ENCODE measurements at regions not wholly inside any gene's neighbourhood (a gene's known extent, or its start where the extent isn't known, plus 50 kb on each side); places are given as distances from the start of the nearest gene placed in this dataset.

- no peak overlapping the region for H3K4me3 ChIP-seq (replicated peaks in 1 of 3; ENCODE audit: insufficient read depth in 1 of 3, low read depth in 2 of 3, low read length in 3 of 3)
- DNase-seq (ENCODE audit: low spot score): no peak
- no peaks in the 10 kb centered on the region for H3K36me3 ChIP-seq (replicated peaks in 1 of 2; ENCODE audit: control insufficient read depth in 1 of 2, insufficient read depth in 2 of 2, low read length in 2 of 2)
- no TSS peak for BruUV-seq (replicated peaks)
- H3K27me3 ChIP-seq (ENCODE audit: control insufficient read depth in 1 of 2, insufficient read depth in 2 of 2, low read length in 2 of 2): no peaks in the 10 kb centered on the region
- in situ Hi-C loops (cut with HindIII; ENCODE audit: extremely low pct_ligation_motif_present, low pct_unique_long_range_greater_than_20kb) (no loop called here), intact Hi-C loops (cut with micrococcal nuclease; ENCODE audit: unreplicated experiment) (no loop called here)
- ATAC-seq: peak; percentile 57
- H3K9me3 ChIP-seq (ENCODE audit: low read length): no peaks in the 10 kb centered on the region
- CTCF ChIA-PET (ENCODE audit: low intra/inter-chr PET ratio, low total read pairs): no interaction called here
- no peaks in the 10 kb centered on the region for H3K79me2 ChIP-seq (ENCODE audit: insufficient read depth, low read length)
- H4K20me1 ChIP-seq (ENCODE audit: insufficient read depth, low read length): no peaks in the 10 kb centered on the region
- WGBS (ENCODE audit: low lambda C conversion rate): 87% methylated on average over 8 of the region's 8 CpGs
- peak; percentile 21 for FAIRE-seq
- H2AFZ ChIP-seq (ENCODE audit: low read length): peak overlapping the region; percentile 2
- no peak overlapping the region for H3K4me2 ChIP-seq (ENCODE audit: low read depth, low read length)
- peaks cover 57% of the 10 kb centered on the region for H3K4me1 ChIP-seq (ENCODE audit: insufficient read depth, low read length)
- peak overlapping the region; percentile 0 for H3K27ac ChIP-seq (ENCODE audit: extremely low read length, insufficient read depth, low read length)
- H3K9ac ChIP-seq (ENCODE audit: insufficient read depth, low read depth, low read length): no peak overlapping the region
- POLR2A ChIA-PET: interaction anchor here (0.7 kb wide), 1 partner anchor 15 kb away, joined by 3 read pairs; no protein-coding TSS in a partner anchor
- TF ChIP-seq SMAD9 (CRISPR knock-in tag; IDR thresholded peaks at IDR 0.05) (no peak), HNF4G (IDR thresholded peaks at IDR 0.05; ENCODE audit: borderline replicate concordance, low read depth, low read length) (0 out of 2 replicates have a peak, but pooled peaks have one; percentile 36), HNF4G (CRISPR knock-in tag; IDR thresholded peaks at IDR 0.05; ENCODE audit: borderline replicate concordance, low read depth) (no peak), GTF2F1 (IDR thresholded peaks at IDR 0.05; ENCODE audit: low read length) (no peak), ZMYM4 (CRISPR knock-in tag; IDR thresholded peaks at IDR 0.05) (peak; percentile 75), CREB1 (IDR thresholded peaks at IDR 0.05) (no peak), CREB1 (CRISPR knock-in tag; IDR thresholded peaks at IDR 0.05) (0 out of 2 replicates have a peak, but pooled peaks have one; percentile 14), ZNF138 (CRISPR knock-in tag; IDR thresholded peaks at IDR 0.05; ENCODE audit: low read depth) (no peak), HOMEZ (CRISPR knock-in tag; IDR thresholded peaks at IDR 0.05; ENCODE audit: low read depth) (peak; percentile 68; the same call in 1 of the 2 replicates), FOXA3 (CRISPR knock-in tag; IDR thresholded peaks at IDR 0.05) (no peak), TEAD3 (CRISPR knock-in tag; optimal IDR thresholded peaks at IDR 0.05; ENCODE audit: borderline replicate concordance) (peak; percentile 20), EHMT2 (IDR thresholded peaks at IDR 0.05; ENCODE audit: borderline replicate concordance, low read depth, low read length) (no peak), ZBTB33 (CRISPR knock-in tag; IDR thresholded peaks at IDR 0.05) (no peak), HNF4A (CRISPR knock-in tag; IDR thresholded peaks at IDR 0.05) (peak; percentile 74), JUND (CRISPR knock-in tag; IDR thresholded peaks at IDR 0.05) (no peak), SALL1 (CRISPR knock-in tag; IDR thresholded peaks at IDR 0.05) (peak; percentile 46; the same call in 1 of the 2 replicates), TGIF2 (CRISPR knock-in tag; IDR thresholded peaks at IDR 0.05) (no peak), ARID5B (CRISPR knock-in tag; IDR thresholded peaks at IDR 0.05) (no peak), ZNF879 (CRISPR knock-in tag; IDR thresholded peaks at IDR 0.05) (no peak)
Observed at GRCh38 chr2:215609089-215610032, 173.5 kb upstream of the FN1 start.

Data from HepG2 (cell line).